Aorta (tissue), 5 donors: ENCODE measurements at regions not wholly inside any gene's neighbourhood (a gene's known extent, or its start where the extent isn't known, plus 50 kb on each side); places are given as distances from the start of the nearest gene placed in this dataset.

Experiments
- ATAC-seq: fragments of 200-7000 bp; cut with Tn5 transposase; one replicate; pipeline ENCODE4 v1.9.1; 2022; ENCODE audit warnings: moderate library complexity; ENCODE audit not compliant: low FRiP score
- DNase-seq, 2 donors: peaks; one replicate each; pipeline ENCODE4 v3.0.0-alpha.2; 2020
- H3K27ac ChIP-seq, 2 donors: one replicate each; pipeline ENCODE4 v1.5.1; 2013; ENCODE audit warnings: low read length in 2 of 2, mild to moderate bottlenecking in 2 of 2, moderate library complexity in 2 of 2, control low read depth in 1 of 2, inconsistent platforms in 1 of 2, low read depth in 1 of 2
- H3K27me3 ChIP-seq, 2 donors: one replicate each; pipeline ENCODE4 v1.6.1; 2013; ENCODE audit warnings: control low read depth in 1 of 2, low read length in 1 of 2, mild to moderate bottlenecking in 1 of 2, moderate library complexity in 1 of 2; ENCODE audit not compliant: insufficient read depth in 2 of 2, control insufficient read depth in 1 of 2
- H3K36me3 ChIP-seq, 2 donors: one replicate each; pipeline ENCODE4 v1.6.1; 2013; ENCODE audit warnings: control low read depth in 1 of 2, low read length in 1 of 2, mild to moderate bottlenecking in 1 of 2; ENCODE audit not compliant: insufficient read depth in 2 of 2, control insufficient read depth in 1 of 2
- H3K4me1 ChIP-seq, 2 donors: one replicate each; pipeline ENCODE4 v1.6.1; 2013; ENCODE audit warnings: low read length in 2 of 2, control low read depth in 1 of 2, mild to moderate bottlenecking in 1 of 2, moderate library complexity in 1 of 2; ENCODE audit not compliant: insufficient read depth in 2 of 2, control insufficient read depth in 1 of 2
- H3K4me3 ChIP-seq, 2 donors: one replicate each; pipeline ENCODE4 v1.5.1; 2013; ENCODE audit warnings: low read length in 2 of 2, control low read depth in 1 of 2, mild to moderate bottlenecking in 1 of 2
- H3K9me3 ChIP-seq: one replicate; pipeline ENCODE4 v1.6.1; 2013; ENCODE audit warnings: mild to moderate bottlenecking, low read length; ENCODE audit not compliant: control insufficient read depth
- WGBS, 2 donors: extraction: QIAGEN DNeasy Blood & Tissue Kit; methylation state at CpG; one replicate each; pipeline ENCODE4 v1.1.7; 2013; 5-methylcytosine and 5-hydroxymethylcytosine counted together
- intact Hi-C, 2 donors: fragments of 100-400 bp; cut with DNase I; formaldehyde crosslinking; loops; one replicate each; pipeline versions ENCODE4 v1.14.2 to v1.15.0; 2022
- donor health status: healthy with polysubstance abuse.
- donor health status: Bipolar disorder and iron deficiency.
- donor health status: DM: no; HTN: no; CAD: no.
- donor health status: DM: no; HTN: no; CAD: no.
- donor health status: DM: yes; HTN: yes; CAD: no.

DNA sequence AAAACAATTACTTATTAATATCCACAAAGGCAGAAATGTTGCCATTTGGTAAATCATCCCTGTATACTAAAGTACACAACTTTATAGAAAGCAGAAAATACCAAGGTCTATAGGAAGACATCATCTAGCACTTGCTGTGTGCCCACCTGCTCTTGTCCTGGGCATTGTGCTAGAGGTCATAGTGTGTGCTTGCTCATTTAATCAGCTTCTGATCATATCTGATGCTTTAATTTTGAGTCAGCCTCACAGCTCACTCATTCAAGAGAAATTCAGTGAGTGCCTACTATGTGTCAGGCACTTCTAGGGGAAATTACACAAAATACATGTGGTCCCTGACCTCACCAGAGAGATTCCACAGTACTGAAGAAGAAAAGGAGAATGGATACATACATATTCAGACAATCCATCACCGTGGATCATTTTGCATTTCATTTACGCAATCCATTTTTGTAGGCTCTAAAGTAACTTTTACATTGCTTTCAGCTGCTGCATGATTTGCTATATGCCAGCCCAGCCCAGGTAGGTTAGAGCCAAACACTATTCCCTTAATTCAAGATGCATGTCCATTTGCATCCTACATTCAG is 167.9 kb upstream of the MCHR2 start:
- 82 to 83% methylated on average over 2 of the region's 2 CpGs for WGBS, 2 donors
- Histone ChIP-seq H3K36me3 (no peaks in the 10 kb centered on the region), H3K4me3 (no peak overlapping the region), H3K9me3 (peaks cover 2% of the 10 kb centered on the region), H3K4me1 (no peaks in the 10 kb centered on the region), H3K27ac (no peak overlapping the region), H3K27me3 (peaks cover 0 to 2% of the 10 kb centered on the region in 2 donors)
- DNase-seq (no peak), ATAC-seq (no peak)
- intact Hi-C loops = no loop called here

DNA sequence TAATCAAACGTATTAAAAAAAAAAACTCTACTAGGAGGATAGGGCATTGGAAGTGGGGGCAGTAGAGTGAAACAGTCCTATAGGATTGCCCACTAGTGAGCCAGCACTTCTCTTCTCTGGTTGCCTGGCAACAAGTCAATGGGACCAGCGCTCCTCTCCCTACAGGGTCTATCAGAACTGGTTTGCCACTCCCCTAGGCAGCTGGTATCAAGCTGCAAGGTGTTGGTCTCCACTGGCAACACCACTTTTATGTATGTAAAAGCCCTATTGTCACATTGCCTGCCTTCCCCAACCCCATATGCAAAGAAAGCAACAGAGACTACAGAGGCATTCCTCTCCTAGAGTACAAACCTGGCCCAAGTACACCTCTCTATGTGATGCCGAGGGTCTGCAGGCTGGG is 166.9 kb upstream of the MCHR2 start:
- H3K36me3 ChIP-seq = no peaks in the 10 kb centered on the region
- H3K4me3 ChIP-seq = no peak overlapping the region
- DNase-seq (no peak), ATAC-seq (no peak)
- H3K27me3 ChIP-seq = peaks cover 0 to 2% of the 10 kb centered on the region in 2 donors
- whole genome bisulfite sequencing, 2 donors = 57 to 61% methylated on average over 3 of the region's 3 CpGs
- no peaks in the 10 kb centered on the region for H3K4me1 ChIP-seq
- H3K27ac ChIP-seq = no peak overlapping the region
- H3K9me3 ChIP-seq = peaks cover 2% of the 10 kb centered on the region
- intact Hi-C loops = no loop called here

DNA sequence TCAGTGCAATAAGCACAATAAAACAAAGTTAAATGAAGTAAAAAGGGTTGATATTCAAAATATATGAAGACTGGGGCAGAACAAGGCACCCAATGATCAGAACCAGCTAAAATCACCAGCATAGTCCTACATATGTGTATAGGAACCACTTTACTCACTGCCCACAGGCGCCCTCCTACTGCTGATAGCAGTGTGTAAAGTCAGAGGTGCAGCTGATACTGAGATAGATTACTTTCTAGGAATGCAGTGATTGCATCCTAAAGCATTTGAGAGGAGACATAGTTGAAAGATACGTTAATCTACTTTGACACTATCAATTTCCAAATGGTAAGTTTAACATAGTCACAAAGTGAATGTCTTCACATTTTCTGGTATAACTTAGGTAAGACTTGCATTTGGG is 161.1 kb upstream of the MCHR2 start:
- no peak overlapping the region for H3K27ac ChIP-seq
- no peak overlapping the region for H3K4me3 ChIP-seq
- H3K4me1 ChIP-seq = no peaks in the 10 kb centered on the region
- WGBS, 2 donors = 83 to 88% methylated on average over 2 of the region's 2 CpGs
- intact Hi-C loops = no loop called here
- no peaks in the 10 kb centered on the region for H3K27me3 ChIP-seq
- peaks cover under 1% of the 10 kb centered on the region for H3K9me3 ChIP-seq
- ATAC-seq (no peak), DNase-seq (no peak)
- H3K36me3 ChIP-seq = no peaks in the 10 kb centered on the region

DNA sequence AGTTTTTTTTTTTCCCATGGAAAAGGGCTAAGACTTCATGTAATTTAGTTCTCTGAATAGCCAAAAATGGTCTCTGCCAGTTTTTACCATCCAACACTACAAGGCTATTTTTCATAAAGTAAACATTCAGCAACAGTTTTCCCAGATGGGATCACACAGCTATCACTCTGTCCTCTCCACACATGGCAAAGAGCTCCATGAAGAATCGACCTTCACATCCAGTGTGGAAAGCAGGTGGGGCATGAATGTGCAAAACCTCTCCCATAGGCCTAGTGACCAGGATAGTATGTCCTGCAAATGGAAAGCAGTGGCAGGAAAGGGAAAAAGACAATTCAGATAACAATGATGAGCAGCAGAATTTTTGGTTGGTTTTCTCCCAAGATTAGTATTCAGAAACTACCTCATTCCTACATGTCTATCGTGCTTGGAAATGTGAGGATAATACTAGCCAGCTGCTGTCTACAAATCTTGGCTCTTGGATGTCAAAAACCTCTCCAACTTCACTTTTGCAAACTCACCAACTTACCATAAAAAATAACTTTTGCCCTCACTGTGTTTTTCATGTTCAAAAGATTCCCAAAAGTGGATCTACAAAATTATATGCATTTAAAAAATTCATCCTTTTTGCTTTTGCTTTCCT is 159.7 kb upstream of the MCHR2 start:
- Histone ChIP-seq H3K4me3 (no peak overlapping the region), H3K27me3 (no peaks in the 10 kb centered on the region), H3K4me1 (no peaks in the 10 kb centered on the region), H3K27ac (no peak overlapping the region), H3K9me3 (no peaks in the 10 kb centered on the region), H3K36me3 (no peaks in the 10 kb centered on the region)
- ATAC-seq (no peak), DNase-seq (no peak)
- intact Hi-C loops = no loop called here
- WGBS, 2 donors = 65 to 71% methylated on average over 2 of the region's 2 CpGs

DNA sequence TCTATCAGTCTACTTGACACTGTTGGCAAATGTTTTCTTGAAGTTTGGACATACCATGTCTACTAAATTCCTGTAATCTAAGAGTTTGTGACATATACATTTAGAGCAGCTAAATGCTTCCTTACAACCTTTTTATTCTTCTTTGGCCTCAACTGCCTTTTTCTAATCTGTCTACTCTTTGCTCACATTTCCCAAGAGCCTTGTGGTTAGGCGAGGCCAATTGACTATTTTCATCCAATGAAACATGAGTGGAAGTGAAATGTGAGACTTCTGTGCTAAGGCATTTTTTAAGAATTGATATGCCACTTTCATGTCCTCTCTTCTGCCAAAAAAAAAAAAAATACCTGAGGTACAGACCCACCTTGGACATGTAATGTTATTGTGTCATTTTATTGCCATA is 158.2 kb upstream of the MCHR2 start:
- H3K27ac ChIP-seq = no peak overlapping the region
- ATAC-seq (no peak), DNase-seq (no peak)
- H3K36me3 ChIP-seq = no peaks in the 10 kb centered on the region
- intact Hi-C loops = no loop called here
- no peak overlapping the region for H3K4me3 ChIP-seq
- H3K9me3 ChIP-seq = peaks cover 2% of the 10 kb centered on the region
- H3K27me3 ChIP-seq = no peaks in the 10 kb centered on the region
- no peaks in the 10 kb centered on the region for H3K4me1 ChIP-seq
- WGBS, 2 donors = 83 to 84% methylated on average over 1 of the region's 1 CpG

DNA sequence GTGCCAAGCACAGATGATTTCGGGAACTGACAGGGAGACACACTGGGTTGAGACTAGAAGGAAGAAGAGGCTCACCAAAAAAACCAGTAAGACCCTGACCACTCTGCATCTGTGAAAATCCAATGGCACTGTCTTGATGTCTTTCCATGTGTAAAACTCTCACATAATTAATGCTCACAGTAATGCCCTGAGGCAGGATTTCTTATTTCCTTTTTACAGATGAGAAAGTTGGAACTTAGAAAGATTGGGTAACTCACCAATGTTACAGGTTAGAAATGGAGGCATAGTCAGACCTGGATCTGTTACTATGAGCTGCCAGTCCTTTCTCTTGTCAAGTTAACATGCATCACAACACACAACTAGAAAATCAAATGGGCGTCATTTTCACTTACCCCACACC is 151.0 kb upstream of the MCHR2 start:
- H3K36me3 ChIP-seq = no peaks in the 10 kb centered on the region
- H3K4me1 ChIP-seq = no peaks in the 10 kb centered on the region
- ATAC-seq (no peak), DNase-seq (no peak)
- 86 to 90% methylated on average over 2 of the region's 2 CpGs for WGBS, 2 donors
- H3K27me3 ChIP-seq = no peaks in the 10 kb centered on the region
- H3K9me3 ChIP-seq = peaks cover 2% of the 10 kb centered on the region
- H3K4me3 ChIP-seq = no peak overlapping the region
- no peak overlapping the region for H3K27ac ChIP-seq
- intact Hi-C loops = no loop called here

- Histone ChIP-seq H3K4me1 (no peaks in the 10 kb centered on the region), H3K27me3 (no peaks in the 10 kb centered on the region), H3K27ac (no peak overlapping the region), H3K4me3 (no peak overlapping the region), H3K36me3 (no peaks in the 10 kb centered on the region), H3K9me3 (no peaks in the 10 kb centered on the region)
- ATAC-seq (no peak), DNase-seq (no peak)
- WGBS, 2 donors = 78 to 79% methylated on average over 4 of the region's 4 CpGs
- intact Hi-C loops = no loop called here
Observed at GRCh38 chr6:100138346-100139022, 144.5 kb upstream of the MCHR2 start.

DNA sequence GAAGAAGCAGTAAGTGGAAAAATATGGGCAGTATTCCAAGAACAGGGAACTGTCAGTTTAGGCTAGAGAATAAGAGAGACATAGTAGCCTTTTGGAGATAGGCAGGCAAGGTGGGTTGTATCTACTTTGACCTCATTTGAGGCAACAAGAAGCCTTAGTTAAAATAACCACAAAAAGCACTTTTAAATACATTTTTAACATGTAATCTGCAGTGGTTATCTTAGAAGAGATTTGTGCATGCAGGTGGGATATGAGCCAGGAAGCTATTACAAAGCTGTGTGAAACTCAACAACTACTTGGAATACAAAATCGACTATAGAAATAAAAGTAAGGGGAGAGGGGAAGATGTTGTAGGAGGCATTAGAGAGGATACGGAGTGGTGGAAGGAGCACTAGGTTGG is 143.7 kb upstream of the MCHR2 start:
- DNase-seq (no peak), ATAC-seq (no peak)
- no peaks in the 10 kb centered on the region for H3K4me1 ChIP-seq
- no peak overlapping the region for H3K27ac ChIP-seq
- WGBS, 2 donors = 72 to 74% methylated on average over 2 of the region's 2 CpGs
- intact Hi-C loops = no loop called here
- H3K9me3 ChIP-seq = no peaks in the 10 kb centered on the region
- H3K36me3 ChIP-seq = no peaks in the 10 kb centered on the region
- H3K4me3 ChIP-seq = no peak overlapping the region
- H3K27me3 ChIP-seq = no peaks in the 10 kb centered on the region

DNA sequence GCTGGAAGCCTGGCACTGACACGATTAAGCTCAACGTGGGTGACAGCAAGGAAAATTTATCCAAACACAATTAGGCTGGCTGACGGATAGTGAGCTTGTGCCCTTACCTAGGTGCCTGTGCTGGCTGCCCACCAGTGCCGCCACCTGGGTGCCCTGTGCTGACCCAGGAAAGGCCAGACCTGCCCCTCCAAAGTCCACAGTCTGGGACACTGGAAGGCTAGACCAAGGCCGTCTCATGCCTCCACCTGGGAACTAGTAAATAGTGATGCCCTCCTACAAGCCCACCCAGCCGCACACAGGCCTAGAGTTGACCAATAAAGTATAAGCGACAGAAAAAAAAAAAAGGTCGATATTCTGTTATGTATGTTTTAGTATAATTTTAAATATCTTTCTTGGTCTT is 142.6 kb upstream of the MCHR2 start:
- Histone ChIP-seq H3K4me1 (no peaks in the 10 kb centered on the region), H3K27me3 (no peaks in the 10 kb centered on the region), H3K36me3 (no peaks in the 10 kb centered on the region), H3K4me3 (no peak overlapping the region), H3K27ac (no peak overlapping the region), H3K9me3 (peaks cover 5% of the 10 kb centered on the region)
- intact Hi-C loops = no loop called here
- no peak for DNase-seq
- 90% methylated on average over 8 of the region's 8 CpGs for WGBS, 2 donors
- ATAC-seq = no peak
